Naive thymus-derived CD4-positive, alpha-beta T cell (primary cell): ENCODE measurements at regions not wholly inside any gene's neighbourhood (a gene's known extent, or its start where the extent isn't known, plus 50 kb on each side); places are given as distances from the start of the nearest gene placed in this dataset.

ENCODE experiments used
- ATAC-seq: fragments of 150-1000 bp; cut with Tn5 transposase; 2 replicates; pipeline ENCODE4 v1.10.0; 2021; ENCODE audit warnings: mild to moderate bottlenecking, moderate library complexity
- CTCF ChIA-PET: fragments of 350-600 bp; sonication (Branson Sonifier 250); formaldehyde crosslinking; loops from one replicate; lab custom pipeline; 2021; ENCODE audit warnings: antibody characterized with exemption; lab: Charles Lee
- POLR2A ChIA-PET: fragments of 350-600 bp; sonication (Branson Sonifier 250); formaldehyde crosslinking; loops from one replicate; lab custom pipeline; 2021; ENCODE audit warnings: antibody characterized with exemption, inconsistent platforms; lab: Charles Lee
- DNase-seq, 9 donors: peaks; one replicate each; pipeline versions ENCODE4 v3.0.0 to v3.0.0-alpha.2; 2020 to 2022; ENCODE audit warnings: mixed read lengths in 1 of 9
- H3K27ac ChIP-seq: one replicate; pipeline ENCODE4 v1.7.0; 2013; ENCODE audit warnings: mild to moderate bottlenecking, low read depth, low read length, moderate library complexity
- H3K27me3 ChIP-seq, 2 donors: one replicate each; pipeline ENCODE4 v1.7.0; 2013; ENCODE audit warnings: low read length in 2 of 2, mild to moderate bottlenecking in 2 of 2, moderate library complexity in 2 of 2; ENCODE audit not compliant: control insufficient read depth in 2 of 2, insufficient read depth in 2 of 2
- H3K36me3 ChIP-seq, 3 experiments: 1 replicate in 2 of 3; 2 replicates in 1 of 3; pipeline ENCODE4 v1.7.0; 2013; ENCODE audit warnings: low read length in 3 of 3, mild to moderate bottlenecking in 3 of 3, moderate library complexity in 1 of 3; ENCODE audit not compliant: insufficient read depth in 3 of 3, control insufficient read depth in 2 of 3
- H3K4me1 ChIP-seq, 2 donors: one replicate each; pipeline ENCODE4 v1.7.0; 2013; ENCODE audit warnings: low read length in 2 of 2, mild to moderate bottlenecking in 2 of 2, moderate library complexity in 1 of 2; ENCODE audit not compliant: control insufficient read depth in 2 of 2, insufficient read depth in 2 of 2
- H3K4me3 ChIP-seq: 2 replicates; pipeline ENCODE4 v1.7.0; 2013; ENCODE audit warnings: mild to moderate bottlenecking, low read length
- H3K9me3 ChIP-seq, 3 experiments: 1 replicate in 2 of 3; 2 replicates in 1 of 3; pipeline ENCODE4 v1.7.0; 2013; ENCODE audit warnings: low read length in 3 of 3; ENCODE audit not compliant: control insufficient read depth in 2 of 3
- H3K27ac Mint-ChIP-seq, 9 donors: one replicate each; pipeline ENCODE4 v1.8.0; 2020 to 2022; ENCODE audit warnings: mixed read lengths in 9 of 9, mild to moderate bottlenecking in 8 of 9, moderate library complexity in 5 of 9, inconsistent platforms in 2 of 9
- H3K27me3 Mint-ChIP-seq, 5 donors: one replicate each; pipeline ENCODE4 v1.8.0; 2021 to 2022; ENCODE audit warnings: mixed read lengths in 5 of 5, mild to moderate bottlenecking in 1 of 5
- H3K36me3 Mint-ChIP-seq, 5 donors: one replicate each; pipeline ENCODE4 v1.8.0; 2020 to 2022; ENCODE audit warnings: mixed read lengths in 5 of 5, mild to moderate bottlenecking in 3 of 5, inconsistent platforms in 1 of 5
- H3K4me1 Mint-ChIP-seq, 7 donors: one replicate each; pipeline ENCODE4 v1.8.0; 2020 to 2022; ENCODE audit warnings: mixed read lengths in 7 of 7, mild to moderate bottlenecking in 3 of 7, inconsistent platforms in 1 of 7
- H3K4me3 Mint-ChIP-seq, 10 donors: one replicate each; pipeline ENCODE4 v1.8.0; 2020 to 2022; ENCODE audit warnings: mild to moderate bottlenecking in 10 of 10, mixed read lengths in 10 of 10, moderate library complexity in 6 of 10, inconsistent platforms in 2 of 10
- H3K9me3 Mint-ChIP-seq, 11 donors: one replicate each; pipeline ENCODE4 v1.8.0; 2020 to 2022; ENCODE audit warnings: mixed read lengths in 11 of 11, mild to moderate bottlenecking in 4 of 11, inconsistent platforms in 1 of 11, moderate library complexity in 1 of 11
- intact Hi-C, 2 donors: fragments of 100-400 bp; cut with micrococcal nuclease; formaldehyde crosslinking; loops; one replicate each; pipeline ENCODE4 v1.15.1; 2023

GRCh38 chr12:107590413-107590812 is 95.2 kb upstream of the PWP1 start:
- no peaks in the 10 kb centered on the region for H3K27me3 Mint-ChIP-seq
- H3K9me3 Mint-ChIP-seq, result peaks cover 12 to 59% (median 20%) of the 10 kb centered on the region in 11 donors
- no peak overlapping the region for H3K4me3 ChIP-seq
- peaks cover 0 to 32% (median 0%) of the 10 kb centered on the region in 3 experiments for H3K9me3 ChIP-seq
- H3K27me3 ChIP-seq, result no peaks in the 10 kb centered on the region
- H3K27ac Mint-ChIP-seq, result peak overlapping the region in 3 of 9 donors; percentile 18 to 57 (median 22)
- H3K4me1 Mint-ChIP-seq, result peaks cover 0 to 5% (median 0%) of the 10 kb centered on the region in 7 donors
- no peak overlapping the region for H3K27ac ChIP-seq
- intact Hi-C loops, result no loop called here
- no peaks in the 10 kb centered on the region for H3K4me1 ChIP-seq
- no peak for DNase-seq
- peaks cover 0 to 12% (median 0%) of the 10 kb centered on the region in 3 experiments for H3K36me3 ChIP-seq
- ChIA-PET POLR2A (no interaction called here), CTCF (no interaction called here)
- peaks cover 26 to 79% (median 61%) of the 10 kb centered on the region in 5 donors for H3K36me3 Mint-ChIP-seq
- H3K4me3 Mint-ChIP-seq, result no peak overlapping the region
- ATAC-seq, result no peak

- POLR2A ChIA-PET, result no interaction called here
- Histone ChIP-seq H3K27me3 (no peaks in the 10 kb centered on the region), H3K36me3 (peaks cover 0 to 9% (median 0%) of the 10 kb centered on the region in 3 experiments), H3K9me3 (peaks cover 0 to 32% (median 0%) of the 10 kb centered on the region in 3 experiments), H3K4me3 (no peak overlapping the region), H3K4me1 (no peaks in the 10 kb centered on the region), H3K27ac (no peak overlapping the region)
- no peak for DNase-seq
- Mint-ChIP-seq H3K27ac (no peak overlapping the region), H3K9me3 (peaks cover 10 to 56% (median 18%) of the 10 kb centered on the region in 11 donors), H3K36me3 (peaks cover 23 to 74% (median 56%) of the 10 kb centered on the region in 5 donors), H3K27me3 (no peaks in the 10 kb centered on the region), H3K4me1 (peaks cover 0 to 5% (median 0%) of the 10 kb centered on the region in 7 donors), H3K4me3 (no peak overlapping the region)
- intact Hi-C loops, result no loop called here
- ATAC-seq, result no peak
- CTCF ChIA-PET, result no interaction called here
Measured at GRCh38 chr12:107590814-107591375, 94.7 kb upstream of the PWP1 start.

GRCh38 chr12:107593713-107594381 is 91.8 kb upstream of the PWP1 start:
- ATAC-seq (no peak), DNase-seq (no peak)
- H3K36me3 ChIP-seq, result no peaks in the 10 kb centered on the region
- ChIA-PET CTCF (no interaction called here), POLR2A (no interaction called here)
- peaks cover 0 to 5% (median 0%) of the 10 kb centered on the region in 7 donors for H3K4me1 Mint-ChIP-seq
- H3K27ac Mint-ChIP-seq, result no peak overlapping the region
- no peaks in the 10 kb centered on the region for H3K27me3 ChIP-seq
- peaks cover 0 to 33% (median 8%) of the 10 kb centered on the region in 11 donors for H3K9me3 Mint-ChIP-seq
- H3K4me3 ChIP-seq, result no peak overlapping the region
- H3K4me1 ChIP-seq, result no peaks in the 10 kb centered on the region
- peaks cover 0 to 12% (median 0%) of the 10 kb centered on the region in 3 experiments for H3K9me3 ChIP-seq
- H3K4me3 Mint-ChIP-seq, result no peak overlapping the region
- intact Hi-C loops, result no loop called here
- no peaks in the 10 kb centered on the region for H3K27me3 Mint-ChIP-seq
- peaks cover 8 to 54% (median 34%) of the 10 kb centered on the region in 5 donors for H3K36me3 Mint-ChIP-seq
- no peak overlapping the region for H3K27ac ChIP-seq

GRCh38 chr12:107594995-107595394 is 90.6 kb upstream of the PWP1 start:
- ChIA-PET POLR2A (no interaction called here), CTCF (no interaction called here)
- no peak overlapping the region for H3K4me3 ChIP-seq
- H3K9me3 Mint-ChIP-seq, result peaks cover 0 to 33% (median 8%) of the 10 kb centered on the region in 11 donors
- H3K4me3 Mint-ChIP-seq, result no peak overlapping the region
- intact Hi-C loops, result no loop called here
- H3K4me1 Mint-ChIP-seq, result peaks cover 0 to 8% (median 3%) of the 10 kb centered on the region in 7 donors
- no peaks in the 10 kb centered on the region for H3K27me3 ChIP-seq
- no peak overlapping the region for H3K27ac Mint-ChIP-seq
- H3K9me3 ChIP-seq, result peaks cover 0 to 12% (median 0%) of the 10 kb centered on the region in 3 experiments
- DNase-seq, result no peak
- no peaks in the 10 kb centered on the region for H3K27me3 Mint-ChIP-seq
- H3K4me1 ChIP-seq, result no peaks in the 10 kb centered on the region
- H3K36me3 Mint-ChIP-seq, result peaks cover 8 to 46% (median 24%) of the 10 kb centered on the region in 5 donors
- no peak overlapping the region for H3K27ac ChIP-seq
- H3K36me3 ChIP-seq, result no peaks in the 10 kb centered on the region
- no peak for ATAC-seq

GRCh38 chr12:107597695-107598410 is 87.7 kb upstream of the PWP1 start:
- Mint-ChIP-seq H3K36me3 (peaks cover 0 to 24% (median 12%) of the 10 kb centered on the region in 5 donors), H3K4me3 (no peak overlapping the region), H3K27me3 (no peaks in the 10 kb centered on the region), H3K4me1 (peaks cover 0 to 8% (median 0%) of the 10 kb centered on the region in 7 donors), H3K9me3 (peaks cover 0 to 13% (median 3%) of the 10 kb centered on the region in 11 donors), H3K27ac (no peak overlapping the region)
- intact Hi-C loops, result no loop called here
- H3K4me3 ChIP-seq, result no peak overlapping the region
- H3K36me3 ChIP-seq, result no peaks in the 10 kb centered on the region
- no peaks in the 10 kb centered on the region for H3K4me1 ChIP-seq
- DNase-seq (no peak), ATAC-seq (no peak)
- ChIA-PET POLR2A (no interaction called here), CTCF (interaction anchor here (1.0 to 3.2 kb wide), 5 partner anchors 9 to 470 kb away, joined by 3 to 19 read pairs (median 5); no protein-coding TSS in a partner anchor)
- H3K27ac ChIP-seq, result no peak overlapping the region
- H3K27me3 ChIP-seq, result no peaks in the 10 kb centered on the region
- H3K9me3 ChIP-seq, result peaks cover 0 to 12% (median 0%) of the 10 kb centered on the region in 3 experiments

- Histone ChIP-seq H3K27ac (no peak overlapping the region), H3K9me3 (peaks cover 0 to 3% (median 0%) of the 10 kb centered on the region in 3 experiments), H3K4me3 (no peak overlapping the region), H3K4me1 (no peaks in the 10 kb centered on the region), H3K36me3 (no peaks in the 10 kb centered on the region), H3K27me3 (no peaks in the 10 kb centered on the region)
- ATAC-seq (no peak), DNase-seq (no peak)
- intact Hi-C loops, result no loop called here
- no peak overlapping the region for H3K4me3 Mint-ChIP-seq
- H3K36me3 Mint-ChIP-seq, result peaks cover 0 to 15% (median 4%) of the 10 kb centered on the region in 5 donors
- no peaks in the 10 kb centered on the region for H3K27me3 Mint-ChIP-seq
- peaks cover 0 to 8% (median 0%) of the 10 kb centered on the region in 7 donors for H3K4me1 Mint-ChIP-seq
- H3K27ac Mint-ChIP-seq, result no peak overlapping the region
- H3K9me3 Mint-ChIP-seq, result peaks cover 0 to 4% (median 0%) of the 10 kb centered on the region in 11 donors
- ChIA-PET POLR2A (no interaction called here), CTCF (interaction anchor here (0.6 to 3.2 kb wide), 3 partner anchors 8 to 467 kb away, joined by 3 to 19 read pairs (median 6); no protein-coding TSS in a partner anchor)
Measured at GRCh38 chr12:107598906-107599305, 86.7 kb upstream of the PWP1 start.
